ENCODE measurements at regions not wholly inside any gene's neighbourhood (a gene's known extent, or its start where the extent isn't known, plus 50 kb on each side); places are given as distances from the start of the nearest gene placed in this dataset.

- ChIA-PET CTCF (no interaction called here), POLR2A (ENCODE audit: low non-redundant PET) (no interaction called here)
- TF ChIP-seq EZH2 (IDR thresholded peaks at IDR 0.05; ENCODE audit: borderline replicate concordance, low read depth, low read length, poor library complexity, severe bottlenecking): no peak
- H3K4me3 ChIP-seq (ENCODE audit: low read depth, low read length, poor library complexity, severe bottlenecking): no peak overlapping the region
- H3K36me3 ChIP-seq (ENCODE audit: insufficient read depth, low read length, poor library complexity, severe bottlenecking): no peaks in the 10 kb centered on the region
- intact Hi-C loops (cut with micrococcal nuclease; ENCODE audit: unreplicated experiment): no loop called here
- H3K4me1 ChIP-seq (ENCODE audit: insufficient read depth, low read length, poor library complexity, severe bottlenecking): no peaks in the 10 kb centered on the region
- BruUV-seq (replicated peaks): no TSS peak
- H3K27me3 ChIP-seq (replicated peaks; ENCODE audit: insufficient read depth, low read depth, low read length, poor library complexity): no peaks in the 10 kb centered on the region
- DNase-seq (ENCODE audit: low spot score): no peak
- no peak overlapping the region for H3K27ac ChIP-seq (ENCODE audit: low read depth, low read length, poor library complexity, severe bottlenecking)
- H3K9me3 ChIP-seq (ENCODE audit: low read depth, low read length, poor library complexity, severe bottlenecking): peaks cover 2% of the 10 kb centered on the region
These were observed 349.7 kb downstream of the ZEB2 start for GRCh38 chr2:144170179-144170578.

- Histone ChIP-seq H3K36me3 (ENCODE audit: insufficient read depth, low read length, poor library complexity, severe bottlenecking) (no peaks in the 10 kb centered on the region), H3K9me3 (ENCODE audit: low read depth, low read length, poor library complexity, severe bottlenecking) (no peaks in the 10 kb centered on the region), H3K4me3 (ENCODE audit: low read depth, low read length, poor library complexity, severe bottlenecking) (no peak overlapping the region), H3K27ac (ENCODE audit: low read depth, low read length, poor library complexity, severe bottlenecking) (no peak overlapping the region), H3K4me1 (ENCODE audit: insufficient read depth, low read length, poor library complexity, severe bottlenecking) (no peaks in the 10 kb centered on the region), H3K27me3 (replicated peaks; ENCODE audit: insufficient read depth, low read depth, low read length, poor library complexity) (no peaks in the 10 kb centered on the region)
- CTCF ChIA-PET: no interaction called here
- BruUV-seq (replicated peaks): no TSS peak
- intact Hi-C loops (cut with micrococcal nuclease; ENCODE audit: unreplicated experiment): no loop called here
- POLR2A ChIA-PET (ENCODE audit: low non-redundant PET): no interaction called here
- no peak for DNase-seq (ENCODE audit: low spot score)
- no peak for TF ChIP-seq EZH2 (IDR thresholded peaks at IDR 0.05; ENCODE audit: borderline replicate concordance, low read depth, low read length, poor library complexity, severe bottlenecking)
- no peak for TF ChIP-seq CTCF (conservative IDR thresholded peaks at IDR 0.05; ENCODE audit: low read depth, low read length)
These were observed 353.2 kb downstream of the ZEB2 start for GRCh38 chr2:144166743-144167142.

- ChIA-PET POLR2A (ENCODE audit: low non-redundant PET) (no interaction called here), CTCF (no interaction called here)
- TF ChIP-seq EZH2 (IDR thresholded peaks at IDR 0.05; ENCODE audit: borderline replicate concordance, low read depth, low read length, poor library complexity, severe bottlenecking) (no peak), CTCF (conservative IDR thresholded peaks at IDR 0.05; ENCODE audit: low read depth, low read length) (no peak)
These were observed 354.2 kb downstream of the ZEB2 start for GRCh38 chr2:144165599-144166250.

GRCh38 chr2:144163592-144163991 is 356.3 kb downstream of the ZEB2 start:
- H3K4me1 ChIP-seq (ENCODE audit: insufficient read depth, low read length, poor library complexity, severe bottlenecking): no peaks in the 10 kb centered on the region
- ChIA-PET POLR2A (ENCODE audit: low non-redundant PET) (no interaction called here), CTCF (no interaction called here)
- H3K9me3 ChIP-seq (ENCODE audit: low read depth, low read length, poor library complexity, severe bottlenecking): no peaks in the 10 kb centered on the region
- H3K27me3 ChIP-seq (replicated peaks; ENCODE audit: insufficient read depth, low read depth, low read length, poor library complexity): no peaks in the 10 kb centered on the region
- H3K4me3 ChIP-seq (ENCODE audit: low read depth, low read length, poor library complexity, severe bottlenecking): no peak overlapping the region
- TF ChIP-seq EZH2 (IDR thresholded peaks at IDR 0.05; ENCODE audit: borderline replicate concordance, low read depth, low read length, poor library complexity, severe bottlenecking) (no peak), CTCF (conservative IDR thresholded peaks at IDR 0.05; ENCODE audit: low read depth, low read length) (no peak)
- no peaks in the 10 kb centered on the region for H3K36me3 ChIP-seq (ENCODE audit: insufficient read depth, low read length, poor library complexity, severe bottlenecking)
- BruUV-seq (replicated peaks): no TSS peak
- intact Hi-C loops (cut with micrococcal nuclease; ENCODE audit: unreplicated experiment): no loop called here
- DNase-seq (ENCODE audit: low spot score): no peak
- no peak overlapping the region for H3K27ac ChIP-seq (ENCODE audit: low read depth, low read length, poor library complexity, severe bottlenecking)

More at GRCh38 chr2:144165599-144166250, 354.2 kb downstream of the ZEB2 start:
- Histone ChIP-seq H3K4me1 (ENCODE audit: insufficient read depth, low read length, poor library complexity, severe bottlenecking) (no peaks in the 10 kb centered on the region), H3K9me3 (ENCODE audit: low read depth, low read length, poor library complexity, severe bottlenecking) (no peaks in the 10 kb centered on the region), H3K27me3 (replicated peaks; ENCODE audit: insufficient read depth, low read depth, low read length, poor library complexity) (no peaks in the 10 kb centered on the region), H3K36me3 (ENCODE audit: insufficient read depth, low read length, poor library complexity, severe bottlenecking) (no peaks in the 10 kb centered on the region), H3K4me3 (ENCODE audit: low read depth, low read length, poor library complexity, severe bottlenecking) (no peak overlapping the region), H3K27ac (ENCODE audit: low read depth, low read length, poor library complexity, severe bottlenecking) (no peak overlapping the region)
- DNase-seq (ENCODE audit: low spot score): no peak
- BruUV-seq (replicated peaks): no TSS peak
- intact Hi-C loops (cut with micrococcal nuclease; ENCODE audit: unreplicated experiment): no loop called here
